K562 (cell line): ENCODE measurements at regions not wholly inside any gene's neighbourhood (a gene's known extent, or its start where the extent isn't known, plus 50 kb on each side); places are given as distances from the start of the nearest gene placed in this dataset.

Experiments used
- ATAC-seq: fragments of 200-7000 bp; cut with Tn5 transposase; 3 replicates; pipeline ENCODE4 v1.9.1; 2020; ENCODE audit warnings: moderate library complexity
- BruUV-seq: library from RNA; stranded (reverse); fragments of 400-500 nt; replicated peaks from 2 replicates; lab custom pipeline; 2021; lab: Mats Ljungman, UMichigan
- CTCF ChIA-PET: fragments of 300-600 bp; formaldehyde crosslinking; extraction: SDS; loops from one replicate; lab custom pipeline; 2021; ENCODE audit warnings: low intra/inter-chr PET ratio; lab: Yijun Ruan, JAX
- POLR2A ChIA-PET: fragments of 300-600, 350-650 bp; sonication (Branson Sonifier 250); formaldehyde crosslinking; extraction: SDS; loops from one replicate; lab custom pipeline; 2021; ENCODE audit warnings: antibody characterized with exemption, inconsistent platforms; lab: Yijun Ruan, JAX
- DNase-seq, 4 experiments: peaks; one replicate each; pipeline versions ENCODE4 v3.0.0 to v3.0.0-alpha.2; 2011 to 2018; ENCODE audit warnings: low spot score in 3 of 4, mixed read lengths in 3 of 4; ENCODE audit errors: extremely low read depth in 1 of 4
- FAIRE-seq: peaks from 2 replicates; lab custom pipeline; 2011; peaks lifted over from hg19 to GRCh38; lab: Jason Lieb, UNC
- H2AFZ ChIP-seq: 2 replicates; pipeline ENCODE4 v1.6.0; 2011; ENCODE audit warnings: low read depth, low read length, control low read depth, inconsistent platforms
- H3K27ac ChIP-seq: fragments of 200-600 bp; 3 replicates; pipeline ENCODE4 v1.8.0; 2011; ENCODE audit warnings: low read depth, mild to moderate bottlenecking, control low read depth, inconsistent platforms, low read length, moderate library complexity, mixed read lengths; ENCODE audit errors: extremely low read depth
- H3K27me3 ChIP-seq, 2 experiments: fragments of 300-600 bp in 1 of 2; 2 replicates in 1 of 2; 3 replicates in 1 of 2; pipeline versions ENCODE4 v1.6.0 to v1.8.0; 2011; ENCODE audit warnings: inconsistent platforms in 2 of 2, low read length in 2 of 2, mild to moderate bottlenecking in 1 of 2, mixed read lengths in 1 of 2, moderate library complexity in 1 of 2; ENCODE audit not compliant: control insufficient read depth in 2 of 2, insufficient read depth in 2 of 2
- H3K36me3 ChIP-seq: fragments of 300-600 bp; 3 replicates; pipeline ENCODE4 v1.8.0; 2011; ENCODE audit warnings: mild to moderate bottlenecking, low read length, inconsistent platforms; ENCODE audit not compliant: control insufficient read depth, insufficient read depth
- H3K4me1 ChIP-seq, 2 experiments: fragments of 200-600 bp in 1 of 2; replicated peaks in 1 of 2; 2 replicates in 1 of 2; 3 replicates in 1 of 2; pipeline versions ENCODE4 v1.5.1 to v1.8.0; 2011; ENCODE audit warnings: inconsistent platforms in 2 of 2, low read length in 2 of 2, mild to moderate bottlenecking in 1 of 2, mixed read lengths in 1 of 2, moderate library complexity in 1 of 2; ENCODE audit not compliant: control insufficient read depth in 2 of 2, insufficient read depth in 2 of 2
- H3K4me2 ChIP-seq: 2 replicates; pipeline ENCODE4 v1.6.1; 2011; ENCODE audit warnings: low read length, control low read depth, inconsistent platforms, mixed read lengths; ENCODE audit not compliant: insufficient read depth
- H3K4me3 ChIP-seq: fragments of 200-600 bp; sonication (generic), shearing (Covaris generic); 2 replicates; pipeline ENCODE4 v1.5.1; 2016; ENCODE audit warnings: control low read depth, inconsistent platforms
- H3K79me2 ChIP-seq: fragments of 200-600 bp; 3 replicates; pipeline ENCODE4 v1.8.0; 2011; ENCODE audit warnings: low read length, inconsistent platforms; ENCODE audit not compliant: control insufficient read depth, insufficient read depth
- H3K9ac ChIP-seq, 2 experiments: 2 replicates each; pipeline versions ENCODE4 v1.6.0 to v1.6.1; 2011; ENCODE audit warnings: low read depth in 2 of 2, low read length in 2 of 2, control low read depth in 1 of 2, inconsistent platforms in 1 of 2, mild to moderate bottlenecking in 1 of 2, mixed read lengths in 1 of 2; ENCODE audit not compliant: insufficient read depth in 1 of 2
- H3K9me1 ChIP-seq: one replicate; pipeline ENCODE4 v1.6.0; 2011; ENCODE audit warnings: inconsistent platforms, mild to moderate bottlenecking, low read length, moderate library complexity; ENCODE audit not compliant: control insufficient read depth, insufficient read depth
- H3K9me3 ChIP-seq: replicated peaks from 2 replicates; pipeline ENCODE4 v1.5.1; 2011; ENCODE audit warnings: low read depth, low read length, inconsistent platforms; ENCODE audit not compliant: control insufficient read depth, insufficient read depth
- H4K20me1 ChIP-seq: replicated peaks from 2 replicates; pipeline ENCODE4 v1.6.1; 2011; ENCODE audit warnings: low read length, inconsistent platforms, mixed read lengths; ENCODE audit not compliant: control insufficient read depth, insufficient read depth
- BDP1 ChIP-seq: IDR thresholded peaks from 3 replicates; pipeline ENCODE4 v1.6.1; 2011; ENCODE audit not compliant: insufficient read length, insufficient read depth
- E2F4 ChIP-seq: sonication (generic); formaldehyde crosslinking; IDR thresholded peaks from 2 replicates; pipeline ENCODE4 v1.8.0; 2022; ENCODE audit warnings: mild to moderate bottlenecking, low read depth, missing genetic modification reagents
- HNRNPK ChIP-seq: fragments of 200-400 bp; formaldehyde crosslinking; IDR thresholded peaks from one replicate; pipeline ENCODE4 v1.6.1; 2018; ENCODE audit warnings: mild to moderate bottlenecking, low read depth, low read length; ENCODE audit not compliant: poor library complexity, severe bottlenecking
- POLR2G ChIP-seq: fragments of 200-400 bp; formaldehyde crosslinking; IDR thresholded peaks from 2 replicates; pipeline ENCODE4 v1.6.1; 2017; ENCODE audit warnings: low read depth, mild to moderate bottlenecking, antibody characterized with exemption, low read length, moderate library complexity
- RNF219 ChIP-seq: fragments of 250-450 bp; sonication (Bioruptor Pico); IDR thresholded peaks from 2 replicates; pipeline ENCODE4 v1.5.0; 2022; ENCODE audit warnings: mild to moderate bottlenecking
- SMARCA4 ChIP-seq: fragments of 450-650 bp; IDR thresholded peaks from 2 replicates; pipeline ENCODE4 v1.6.1; 2016
- SMARCE1 ChIP-seq: fragments of 450-650 bp; IDR thresholded peaks from 2 replicates; pipeline ENCODE4 v1.7.1; 2016; ENCODE audit warnings: mild to moderate bottlenecking
- USF1 ChIP-seq: sonication (generic); formaldehyde crosslinking; IDR thresholded peaks from 2 replicates; pipeline ENCODE4 v1.9.0; 2022; ENCODE audit warnings: mild to moderate bottlenecking, missing genetic modification reagents
- ZBTB17 ChIP-seq: fragments of 450-650 bp; formaldehyde crosslinking; IDR thresholded peaks from 2 replicates; pipeline ENCODE4 v1.4.0; 2020; ENCODE audit warnings: mild to moderate bottlenecking
- ZBTB43 ChIP-seq: sonication (generic); formaldehyde crosslinking; IDR thresholded peaks from 2 replicates; pipeline ENCODE4 v1.8.0; 2023; ENCODE audit warnings: mild to moderate bottlenecking, missing genetic modification reagents
- ZNF165 ChIP-seq: fragments of 250-450 bp; sonication (Bioruptor Pico); IDR thresholded peaks from 2 replicates; pipeline ENCODE4 v1.4.0; 2020; ENCODE audit warnings: borderline replicate concordance
- ZNF655 ChIP-seq: fragments of 250-450 bp; sonication (Bioruptor Pico); IDR thresholded peaks from 2 replicates; pipeline ENCODE4 v1.5.0; 2021
- ZNF780A ChIP-seq: fragments of 250-450 bp; sonication (Bioruptor Pico); IDR thresholded peaks from 2 replicates; pipeline ENCODE4 v1.5.0; 2021; ENCODE audit warnings: mild to moderate bottlenecking
- ZZZ3 ChIP-seq: fragments of 450-650 bp; IDR thresholded peaks from 2 replicates; pipeline ENCODE4 v1.6.1; 2016; ENCODE audit warnings: antibody characterized with exemption, mild to moderate bottlenecking, moderate library complexity
- WGBS: fragments of 100-300 bp; shearing (Covaris generic); methylation state at CpG from one replicate; pipeline ENCODE4 v1.1.6; 2016; ENCODE audit warnings: low coverage, mixed read lengths; ENCODE audit not compliant: insufficient coverage; ENCODE audit errors: missing lambda C conversion rate; 5-methylcytosine and 5-hydroxymethylcytosine counted together
- in situ Hi-C: fragments of 300-500 bp; cut with MboI; formaldehyde crosslinking; loops from 4 replicates; pipeline ENCODE4 v1.15.0; 2018; ENCODE audit warnings: inconsistent platforms, mixed read lengths
- intact Hi-C: fragments of 100-400 bp; cut with micrococcal nuclease; formaldehyde crosslinking; loops from 2 replicates; pipeline ENCODE4 v1.14.2; 2022

- no peak for TF ChIP-seq E2F4 (CRISPR knock-in tag)
- no peak for TF ChIP-seq ZNF165 (CRISPR knock-in tag)
Measured at GRCh38 chr2:189952536-189953109, 109.9 kb downstream of the MSTN start (continued).

GRCh38 chr2:189951791-189952535 lies 110.6 kb downstream of the MSTN start:
- POLR2A ChIA-PET, result no interaction called here
- Histone ChIP-seq H3K9ac (no peak overlapping the region), H3K9me3 (no peaks in the 10 kb centered on the region), H4K20me1 (no peaks in the 10 kb centered on the region), H3K27ac (no peak overlapping the region), H2AFZ (peak overlapping the region; percentile 38; the same call in 1 of the 2 replicates), H3K9me1 (no peaks in the 10 kb centered on the region), H3K79me2 (no peaks in the 10 kb centered on the region), H3K4me1 (no peaks in the 10 kb centered on the region), H3K4me3 (no peak overlapping the region), H3K36me3 (no peaks in the 10 kb centered on the region), H3K4me2 (no peak overlapping the region), H3K27me3 (no peaks in the 10 kb centered on the region)
- ATAC-seq, result no peak
- 8% methylated on average over 2 of the region's 2 CpGs for WGBS
- BruUV-seq, result no TSS peak
- intact Hi-C loops, result no loop called here
- FAIRE-seq, result no peak
- in situ Hi-C loops, result no loop called here
- CTCF ChIA-PET, result no interaction called here
- DNase-seq, result no peak
- TF ChIP-seq ZZZ3, result no peak
- no peak for TF ChIP-seq HNRNPK
- no peak for TF ChIP-seq POLR2G
- TF ChIP-seq SMARCE1, result no peak
- no peak for TF ChIP-seq ZNF780A (CRISPR knock-in tag)
- no peak for TF ChIP-seq BDP1
- TF ChIP-seq RNF219 (CRISPR knock-in tag), result no peak
- no peak for TF ChIP-seq ZBTB43 (CRISPR knock-in tag)
- TF ChIP-seq USF1 (CRISPR knock-in tag), result no peak
- no peak for TF ChIP-seq ZNF655 (CRISPR knock-in tag)
- no peak for TF ChIP-seq ZBTB17 (CRISPR knock-in tag)
- no peak for TF ChIP-seq SMARCA4
